Pancreas (tissue), 10 donors: ENCODE measurements at regions not wholly inside any gene's neighbourhood (a gene's known extent, or its start where the extent isn't known, plus 50 kb on each side); places are given as distances from the start of the nearest gene placed in this dataset.
"Not testable (repeated sequence)": the region's sequence is repeated elsewhere in the genome, so short reads cannot be mapped to it uniquely, and the experiment has no call there.

ENCODE experiments used
- ATAC-seq, 4 donors: fragments of 200-7000 bp; cut with Tn5 transposase; one replicate each; pipeline versions ENCODE4 v1.8.0 to v1.9.1; 2020; ENCODE audit warnings: mild to moderate bottlenecking in 4 of 4, moderate library complexity in 4 of 4
- DNase-seq, 6 donors: peaks; one replicate each; pipeline ENCODE4 v3.0.0-alpha.2; 2020
- FAIRE-seq: peaks from 2 replicates; lab custom pipeline; 2012; peaks lifted over from hg19 to GRCh38; lab: Jason Lieb, UNC
- H3K27ac ChIP-seq, 4 donors: fragments of 200-600 bp; sonication (generic); 1 replicate in 3 of 4; 2 replicates in 1 of 4; pipeline versions ENCODE4 v1.5.0 to v1.8.0; 2020
- H3K27me3 ChIP-seq, 4 donors: fragments of 200-600 bp; one replicate each; pipeline ENCODE4 v1.8.0; 2021
- H3K36me3 ChIP-seq, 3 donors: fragments of 200-600 bp; sonication (generic) in 1 of 3; one replicate each; pipeline versions ENCODE4 v1.5.0 to v1.8.0; 2020 to 2021
- H3K4me1 ChIP-seq, 3 donors: fragments of 200-600 bp; one replicate each; pipeline ENCODE4 v1.8.0; 2021
- H3K4me3 ChIP-seq, 4 donors: fragments of 200-600 bp; sonication (generic) in 2 of 4; one replicate each; pipeline versions ENCODE4 v1.5.0 to v1.8.0; 2020 to 2021
- H3K9me3 ChIP-seq, 4 donors: fragments of 200-600 bp; one replicate each; pipeline ENCODE4 v1.8.0; 2021
- WGBS, 2 donors: extraction: QIAGEN DNeasy Blood & Tissue Kit; methylation state at CpG; one replicate each; pipeline ENCODE4 v1.1.7; 2013; 5-methylcytosine and 5-hydroxymethylcytosine counted together
- intact Hi-C, 3 donors: fragments of 100-400 bp; cut with DNase I; formaldehyde crosslinking; loops; one replicate each; pipeline versions ENCODE4 v1.11.1 to v1.14.2; 2022
- TF ChIP-seq, protein P1 (sequence below), 4 donors: fragments of 200-600 bp; sonication (generic) in 3 of 4; IDR thresholded peaks; one replicate each; pipeline versions ENCODE4 v1.5.0 to v1.8.0; 2021; ENCODE audit warnings: antibody characterized with exemption in 4 of 4
- donor health status: healthy with polysubstance abuse.
- donor health status: DM: no; HTN: no; CAD: no; lungs with moderate emphysema.
- donor health status: DM: no; HTN: no; CAD: no.
- donor health status: control.
- donor health status: control.
- donor health status: Bipolar disorder and iron deficiency.
- donor health status: DM: yes; HTN: yes; CAD: no.
- donor health status: DM: no; HTN: no; CAD: no.
- donor health status: DM: no; HTN: no; CAD: no.
- donor health status: DM: yes; HTN: yes; CAD: no.

DNA sequence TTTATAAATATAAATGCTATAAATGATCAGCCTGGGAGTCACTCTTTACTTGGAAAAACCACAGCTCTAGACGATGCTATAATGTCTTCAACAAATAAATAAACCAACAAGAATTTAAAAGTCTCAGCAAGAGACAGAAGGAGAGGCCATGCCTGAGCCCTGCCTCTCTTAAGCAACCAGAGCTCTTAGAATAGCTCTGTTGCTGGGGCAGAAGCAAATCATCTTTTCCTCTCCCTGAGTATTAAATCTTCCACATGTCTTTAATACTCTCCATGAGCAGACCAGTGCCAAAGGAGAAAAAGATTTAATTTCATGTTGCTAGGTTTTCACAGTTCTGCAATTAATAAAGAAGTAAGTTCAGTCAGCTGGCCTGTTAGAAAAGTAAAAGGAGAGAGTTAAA, 408.0 kb upstream of the SLC30A5 start:
- H3K9me3 ChIP-seq: no peaks in the 10 kb centered on the region
- FAIRE-seq: no peak
- no peak for ATAC-seq

DNA sequence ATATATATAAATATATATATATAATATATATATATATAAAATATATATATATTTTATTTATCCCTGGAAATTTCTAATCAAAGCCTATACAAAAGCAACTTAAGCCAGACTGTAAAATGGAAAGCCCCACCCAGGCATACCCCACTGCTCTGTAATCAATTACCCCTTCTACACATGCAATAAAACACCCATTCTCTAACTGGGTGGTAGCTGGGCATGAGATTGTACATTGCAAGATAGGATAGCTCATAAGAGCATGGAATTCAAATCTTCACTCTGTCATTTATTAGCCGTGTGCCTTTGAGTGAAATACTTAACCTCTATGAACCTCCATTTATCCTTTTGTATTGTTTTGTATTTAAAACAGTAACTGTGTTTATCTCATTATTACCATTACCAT, 405.3 kb upstream of the SLC30A5 start:
- DNase-seq (no peak), ATAC-seq (no peak), FAIRE-seq (no peak)

More for the DNA sequence above, 408.0 kb upstream of the SLC30A5 start:
- Histone ChIP-seq H3K4me3 (no peak overlapping the region), H3K27ac (no peak overlapping the region), H3K4me1 (peaks cover 0 to 7% (median 4%) of the 10 kb centered on the region in 3 donors), H3K36me3 (no peaks in the 10 kb centered on the region), H3K27me3 (no peaks in the 10 kb centered on the region)
- intact Hi-C loops: no loop called here
- DNase-seq: no peak
- TF ChIP-seq, protein P1, sequence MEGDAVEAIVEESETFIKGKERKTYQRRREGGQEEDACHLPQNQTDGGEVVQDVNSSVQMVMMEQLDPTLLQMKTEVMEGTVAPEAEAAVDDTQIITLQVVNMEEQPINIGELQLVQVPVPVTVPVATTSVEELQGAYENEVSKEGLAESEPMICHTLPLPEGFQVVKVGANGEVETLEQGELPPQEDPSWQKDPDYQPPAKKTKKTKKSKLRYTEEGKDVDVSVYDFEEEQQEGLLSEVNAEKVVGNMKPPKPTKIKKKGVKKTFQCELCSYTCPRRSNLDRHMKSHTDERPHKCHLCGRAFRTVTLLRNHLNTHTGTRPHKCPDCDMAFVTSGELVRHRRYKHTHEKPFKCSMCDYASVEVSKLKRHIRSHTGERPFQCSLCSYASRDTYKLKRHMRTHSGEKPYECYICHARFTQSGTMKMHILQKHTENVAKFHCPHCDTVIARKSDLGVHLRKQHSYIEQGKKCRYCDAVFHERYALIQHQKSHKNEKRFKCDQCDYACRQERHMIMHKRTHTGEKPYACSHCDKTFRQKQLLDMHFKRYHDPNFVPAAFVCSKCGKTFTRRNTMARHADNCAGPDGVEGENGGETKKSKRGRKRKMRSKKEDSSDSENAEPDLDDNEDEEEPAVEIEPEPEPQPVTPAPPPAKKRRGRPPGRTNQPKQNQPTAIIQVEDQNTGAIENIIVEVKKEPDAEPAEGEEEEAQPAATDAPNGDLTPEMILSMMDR (IDR thresholded peaks at IDR 0.05): no peak
- WGBS, 2 donors: 31% methylated on average over 1 of the region's 1 CpG

DNA sequence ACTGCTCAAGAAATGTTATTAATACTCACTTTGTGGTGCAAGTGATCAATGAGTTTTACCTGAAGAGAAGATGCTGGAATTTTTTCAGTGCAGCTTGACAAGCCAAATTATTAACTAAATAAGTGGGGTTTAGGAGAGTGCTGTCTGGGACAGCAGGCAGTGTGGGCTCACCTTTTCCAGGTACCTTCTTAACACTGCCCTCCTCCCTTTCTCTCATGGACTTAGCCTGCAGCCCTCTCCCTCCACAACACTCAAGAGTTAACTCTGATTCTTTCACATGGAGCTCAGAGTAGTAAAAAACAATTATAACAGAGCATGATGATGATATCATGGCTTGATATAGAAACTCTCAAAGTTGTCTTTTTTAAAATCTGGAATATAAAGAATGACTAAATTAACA, 404.8 kb upstream of the SLC30A5 start:
- H3K4me3 ChIP-seq: no peak overlapping the region
- H3K36me3 ChIP-seq: no peaks in the 10 kb centered on the region
- H3K9me3 ChIP-seq: no peaks in the 10 kb centered on the region
- ATAC-seq: no peak
- H3K27me3 ChIP-seq: no peaks in the 10 kb centered on the region
- no peak overlapping the region for H3K27ac ChIP-seq
- no peak for DNase-seq
- intact Hi-C loops: no loop called here
- H3K4me1 ChIP-seq: no peaks in the 10 kb centered on the region
- TF ChIP-seq, protein P1 (IDR thresholded peaks at IDR 0.05): no peak
- no peak for FAIRE-seq

More for the DNA sequence above, 405.3 kb upstream of the SLC30A5 start:
- no peaks in the 10 kb centered on the region for H3K36me3 ChIP-seq
- H3K9me3 ChIP-seq: no peaks in the 10 kb centered on the region
- intact Hi-C loops: no loop called here
- no peaks in the 10 kb centered on the region for H3K27me3 ChIP-seq
- WGBS, 2 donors: 83 to 95% methylated on average over 1 of the region's 1 CpG
- no peak overlapping the region for H3K27ac ChIP-seq
- no peaks in the 10 kb centered on the region for H3K4me1 ChIP-seq
- TF ChIP-seq, protein P1 (IDR thresholded peaks at IDR 0.05): no peak
- H3K4me3 ChIP-seq: no peak overlapping the region

DNA sequence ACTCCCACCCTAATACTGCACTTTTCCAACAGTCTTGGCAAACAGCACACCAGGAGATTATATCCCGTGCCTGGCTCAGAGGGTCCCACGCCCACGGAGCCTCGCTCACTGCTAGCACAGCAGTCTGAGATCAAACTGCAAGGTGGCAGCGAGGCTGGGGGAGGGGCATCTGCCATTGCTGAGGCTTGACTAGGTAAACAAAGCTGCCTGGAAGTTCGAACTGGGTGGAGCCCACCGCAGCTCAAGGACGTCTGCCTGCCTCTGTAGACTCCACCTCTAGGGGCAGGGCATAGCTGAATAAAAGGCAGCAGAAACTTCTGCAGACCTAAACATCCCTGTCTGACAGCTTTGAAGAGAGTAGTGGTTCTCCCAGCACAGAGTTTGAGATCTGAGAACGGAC, 401.9 kb upstream of the SLC30A5 start:
- H3K4me3 ChIP-seq, H3K36me3 ChIP-seq, H3K4me1 ChIP-seq, ATAC-seq, H3K9me3 ChIP-seq, intact Hi-C loops, H3K27ac ChIP-seq, H3K27me3 ChIP-seq, FAIRE-seq: not testable (repeated sequence)
- peak in 1 of 6 donors; percentile 30 for DNase-seq
- 68 to 71% methylated on average over 6 to 9 of the region's 9 CpGs for WGBS, 2 donors

DNA sequence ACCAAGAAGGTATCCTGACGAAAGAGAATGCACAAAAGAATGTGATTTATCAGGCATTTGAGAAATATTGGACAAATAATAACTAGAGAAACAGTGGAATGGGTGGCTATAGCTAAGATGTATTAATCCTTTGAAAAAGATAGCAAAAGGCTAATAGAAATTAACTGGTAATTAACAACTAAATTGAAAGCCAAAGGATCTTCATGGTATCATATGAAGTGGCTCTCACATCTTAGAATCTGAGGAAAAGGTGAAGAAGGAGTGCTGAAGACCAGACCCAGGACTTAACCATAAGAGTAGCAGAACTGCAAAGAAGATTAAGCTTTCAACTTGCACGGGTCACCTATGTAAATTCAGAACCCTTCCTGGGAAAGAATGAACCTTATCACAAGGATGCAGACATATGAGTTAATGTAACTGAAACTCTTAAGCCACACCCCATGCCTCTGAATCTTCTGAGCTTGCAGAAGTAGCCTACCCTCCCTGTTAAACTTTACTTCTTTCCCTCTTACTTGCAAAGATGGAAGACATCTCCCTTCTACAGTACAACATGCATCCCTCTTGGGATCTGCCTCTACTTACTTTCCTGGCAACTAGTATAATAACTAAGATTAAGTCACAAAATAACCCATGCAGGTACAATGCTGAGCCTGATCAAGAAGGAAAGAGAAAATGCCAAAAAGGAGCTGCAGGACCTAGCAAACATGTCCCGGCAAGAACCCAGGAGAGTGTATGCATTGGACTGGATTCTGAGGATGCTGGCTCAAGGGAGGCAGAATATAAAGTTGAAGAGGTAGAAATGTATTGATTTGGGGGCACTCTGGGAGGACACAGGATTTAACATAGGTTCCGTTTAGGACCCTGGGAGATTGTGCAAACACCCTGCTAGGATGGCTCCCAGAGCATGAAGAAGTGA, 395.5 kb upstream of the SLC30A5 start:
- 73 to 85% methylated on average over 4 of the region's 4 CpGs for WGBS, 2 donors
- ATAC-seq (no peak), FAIRE-seq (no peak), DNase-seq (no peak)
- intact Hi-C loops: no loop called here
- TF ChIP-seq, protein P1 (IDR thresholded peaks at IDR 0.05): no peak
- Histone ChIP-seq H3K4me1 (no peaks in the 10 kb centered on the region), H3K27me3 (no peaks in the 10 kb centered on the region), H3K4me3 (no peak overlapping the region), H3K27ac (no peak overlapping the region), H3K9me3 (no peaks in the 10 kb centered on the region), H3K36me3 (no peaks in the 10 kb centered on the region)
